GM18873 (cell line): ENCODE measurements at regions not wholly inside any gene's neighbourhood (a gene's known extent, or its start where the extent isn't known, plus 50 kb on each side); places are given as distances from the start of the nearest gene placed in this dataset.
A peak's percentile ranks its signal among the peaks of the same experiment; 100 is the strongest.

Experiments
- ATAC-seq: cut with Tn5 transposase; IDR thresholded peaks from one replicate; pipeline ENCODE4 v1.9.1; 2021; ENCODE audit warnings: mild to moderate bottlenecking, moderate library complexity, moderate number of reproducible peaks; ENCODE audit not compliant: unreplicated experiment, low FRiP score

GRCh38 chr3:18743761-18744160 lies 318.6 kb upstream of the SATB1 start:
- no peak for ATAC-seq

GRCh38 chr3:18740631-18741583 lies 315.8 kb upstream of the SATB1 start:
- peak; percentile 84 for ATAC-seq

DNA sequence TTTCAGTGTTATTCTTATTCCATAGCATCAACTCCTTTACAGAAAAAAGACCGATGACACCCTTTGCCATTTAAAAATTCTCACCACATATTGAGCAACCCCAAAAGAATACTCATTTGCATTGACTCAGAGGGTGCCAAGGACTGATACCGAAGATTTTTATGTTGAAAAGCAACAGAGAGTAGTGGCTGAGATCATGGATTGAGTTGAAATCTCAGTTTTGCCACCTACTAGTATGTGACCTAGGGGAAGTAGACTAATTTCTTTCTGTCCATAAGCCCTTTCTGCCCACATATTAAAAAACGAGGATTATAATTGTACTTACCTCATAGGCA lies 313.9 kb upstream of the SATB1 start:
- no peak for ATAC-seq

GRCh38 chr3:18738393-18739098 lies 313.4 kb upstream of the SATB1 start:
- no peak for ATAC-seq

- no peak for ATAC-seq
Observed at GRCh38 chr3:18735005-18735404, 309.9 kb upstream of the SATB1 start.

DNA sequence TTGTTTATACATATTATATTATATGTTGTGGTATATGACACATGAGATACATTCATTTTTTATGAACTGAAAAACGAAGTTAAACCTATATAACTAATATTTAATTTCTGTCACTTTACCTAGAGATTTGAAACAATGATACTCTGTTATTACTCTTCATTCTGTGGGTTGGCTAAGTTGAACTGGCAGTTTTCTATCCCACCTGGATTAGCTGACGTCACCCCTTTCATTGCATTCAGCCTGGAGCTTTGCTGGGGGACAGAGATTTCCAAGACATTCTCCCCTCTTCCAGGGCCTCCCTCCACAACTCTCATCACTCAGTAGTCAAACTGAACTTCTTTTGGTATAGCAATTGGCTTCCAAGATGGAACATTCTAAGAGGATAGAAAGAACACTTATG lies 309.2 kb upstream of the SATB1 start:
- ATAC-seq, result no peak

DNA sequence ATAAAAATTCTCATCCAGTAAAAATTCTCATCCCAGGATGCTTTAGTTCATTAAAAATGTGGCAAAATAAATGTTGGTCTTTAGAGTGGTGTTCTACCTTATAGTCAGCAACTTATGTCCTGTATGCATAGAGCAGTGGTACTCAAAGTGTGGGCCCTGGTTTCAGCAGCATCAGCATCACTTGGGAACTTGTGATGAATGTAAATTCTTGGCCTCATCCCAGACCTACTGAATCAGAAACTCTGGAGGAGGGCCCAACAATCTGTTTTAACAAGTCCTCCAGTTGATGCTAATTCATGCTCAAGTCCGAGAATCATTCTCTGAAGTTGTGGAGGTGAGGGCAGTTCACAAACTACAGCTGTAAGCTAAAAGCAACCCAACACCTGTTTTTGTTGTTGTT lies 307.3 kb upstream of the SATB1 start:
- no peak for ATAC-seq

DNA sequence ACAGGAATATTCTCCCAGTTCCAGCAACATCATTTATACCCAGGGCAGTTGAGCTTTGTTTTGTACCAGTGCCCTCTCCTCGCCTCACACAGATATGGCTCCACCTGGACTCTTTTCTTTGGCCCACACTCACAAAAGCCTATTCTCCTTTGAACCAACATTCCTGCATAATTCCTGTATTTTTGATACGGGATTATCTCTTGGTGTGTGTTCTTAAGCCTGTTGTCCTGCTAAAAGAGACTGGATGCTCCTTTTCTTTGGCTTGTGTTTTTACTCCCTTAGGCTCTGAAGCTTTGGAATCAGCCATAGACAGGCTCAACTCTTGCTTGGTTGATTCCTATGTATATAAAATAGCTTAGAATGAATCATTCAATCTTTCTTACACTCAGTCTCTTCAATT lies 305.4 kb upstream of the SATB1 start:
- ATAC-seq, result no peak

DNA sequence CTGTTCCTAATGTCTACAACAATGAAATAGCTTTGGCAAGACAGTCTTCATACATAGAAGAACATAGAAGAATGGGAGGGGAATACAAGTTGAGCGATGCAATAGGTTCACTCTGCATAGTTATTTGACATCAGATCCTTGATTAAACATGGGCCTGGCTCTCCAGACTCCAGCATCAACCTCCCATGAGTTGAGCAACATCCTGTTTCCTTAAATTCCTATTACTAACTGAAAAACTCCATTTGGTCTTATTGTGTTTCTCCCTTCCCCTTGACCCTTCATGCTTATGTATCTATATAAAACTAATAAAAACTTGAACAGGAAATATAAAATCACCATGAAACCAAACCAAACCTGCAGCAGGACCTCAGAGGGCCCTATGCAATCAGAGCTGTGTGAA lies 304.5 kb upstream of the SATB1 start:
- ATAC-seq, result no peak

DNA sequence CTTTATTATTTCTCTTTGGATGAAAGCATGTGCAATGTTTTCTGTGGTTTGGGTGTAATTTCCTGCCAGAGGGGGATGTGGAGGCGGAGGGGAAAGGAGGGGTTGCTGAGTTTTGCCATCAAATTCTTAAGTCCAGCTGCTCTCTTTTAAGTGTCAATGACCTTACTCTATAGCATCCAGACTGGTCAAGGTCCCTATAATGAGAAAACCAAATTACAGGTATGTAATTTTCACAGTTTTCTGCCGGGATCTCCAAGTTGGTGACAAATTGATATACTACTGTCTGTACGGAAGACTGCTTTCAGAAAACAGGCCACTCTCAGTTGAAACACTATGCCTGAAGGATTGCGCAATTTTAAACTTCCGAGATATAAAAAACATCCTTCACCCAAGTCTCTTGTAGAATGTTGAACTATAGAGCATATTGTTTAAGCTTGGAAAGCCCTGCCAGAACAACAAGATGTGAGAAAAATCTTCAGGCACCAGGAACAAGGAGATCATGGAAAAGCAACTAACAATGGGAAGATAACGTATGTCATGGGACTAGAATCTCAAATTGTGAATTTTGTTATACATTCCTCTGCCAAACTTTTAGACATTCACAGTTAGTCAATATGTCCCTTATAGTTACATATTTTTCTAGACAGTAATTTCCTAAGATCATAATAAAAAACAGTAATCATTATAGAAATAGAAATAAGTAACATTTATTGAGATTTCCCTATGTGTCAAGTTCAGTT lies 300.7 kb upstream of the SATB1 start:
- ATAC-seq, result no peak

GRCh38 chr3:18724456-18724855 lies 299.3 kb upstream of the SATB1 start:
- no peak for ATAC-seq

- no peak for ATAC-seq
Observed at GRCh38 chr3:18723206-18723810, 298.2 kb upstream of the SATB1 start.

- no peak for ATAC-seq
Observed at GRCh38 chr3:18720543-18720942, 295.4 kb upstream of the SATB1 start.

DNA sequence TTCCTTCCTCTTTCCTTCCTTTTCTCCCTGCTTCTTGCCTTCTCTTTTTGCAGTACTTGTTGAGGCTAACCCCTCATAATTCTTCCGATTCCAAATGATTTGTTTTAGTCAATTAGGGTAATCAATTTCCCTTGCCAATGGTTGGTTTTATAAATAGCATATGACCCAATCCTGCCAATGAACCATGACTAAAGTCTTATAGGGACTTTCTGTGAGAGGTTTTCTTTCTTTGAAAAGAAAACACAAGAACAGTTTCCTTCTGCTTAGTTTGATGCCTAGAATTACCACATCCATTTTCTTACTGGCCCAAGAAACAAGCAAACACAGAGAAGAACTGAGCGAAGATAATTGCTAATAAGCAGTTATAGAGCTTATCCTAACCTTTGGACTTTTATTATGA lies 292.5 kb upstream of the SATB1 start:
- no peak for ATAC-seq

DNA sequence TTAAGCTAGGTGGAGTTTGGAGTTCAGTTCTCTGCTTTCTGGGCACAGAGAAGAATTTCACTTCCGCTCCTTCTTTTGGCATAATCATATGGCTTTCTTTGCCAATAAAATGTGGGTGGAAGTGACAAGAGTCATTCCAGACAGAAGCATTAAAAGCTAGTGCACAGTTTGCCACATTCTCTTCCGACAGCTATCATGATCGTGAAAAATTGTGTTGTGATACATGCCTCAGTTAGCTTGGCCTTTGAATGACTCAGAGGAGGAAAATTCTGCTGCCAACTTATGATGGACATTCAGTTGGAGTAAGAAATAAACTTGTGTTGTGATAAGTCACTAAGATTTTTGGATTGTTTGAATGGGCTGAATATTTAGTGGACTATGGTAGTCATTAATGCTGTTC lies 291.7 kb upstream of the SATB1 start:
- no peak for ATAC-seq

DNA sequence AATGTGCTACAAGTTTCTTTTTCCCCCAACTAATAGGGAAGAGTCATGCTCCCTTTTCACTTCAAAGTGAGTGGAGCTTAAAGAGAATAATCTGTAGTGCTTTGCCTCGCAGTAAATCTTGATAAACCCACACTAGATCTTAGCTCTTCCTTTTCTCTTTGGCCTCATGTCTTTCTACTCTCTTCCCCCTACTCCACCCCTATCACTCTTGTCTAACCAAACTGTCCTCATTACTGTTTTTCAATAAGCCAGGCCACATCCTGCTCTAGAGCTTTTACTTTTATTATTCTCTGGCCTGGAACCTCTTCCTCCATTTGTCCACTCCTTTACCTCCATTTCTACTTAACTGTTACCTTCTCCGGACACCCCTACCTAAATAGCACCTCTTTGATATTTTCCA lies 291.0 kb upstream of the SATB1 start:
- ATAC-seq, result no peak

DNA sequence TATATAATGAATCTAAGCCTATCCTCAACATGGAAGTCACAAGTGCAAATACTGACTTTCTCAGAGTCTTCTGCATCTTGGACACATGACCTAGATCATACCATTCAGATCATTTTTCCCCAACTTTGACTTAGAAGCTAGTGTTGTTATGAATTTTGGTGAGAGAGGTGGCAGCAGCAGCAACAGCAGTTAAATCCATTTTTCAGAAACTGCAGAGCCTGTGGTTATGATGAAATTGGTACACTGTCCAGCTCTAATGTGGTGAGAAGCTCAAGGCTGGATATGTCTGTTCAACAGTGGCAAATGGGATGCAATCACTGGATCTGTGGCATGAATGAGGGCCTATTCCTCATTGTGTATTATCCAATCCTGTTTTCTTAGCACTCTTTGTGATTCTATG lies 290.1 kb upstream of the SATB1 start:
- ATAC-seq, result no peak

DNA sequence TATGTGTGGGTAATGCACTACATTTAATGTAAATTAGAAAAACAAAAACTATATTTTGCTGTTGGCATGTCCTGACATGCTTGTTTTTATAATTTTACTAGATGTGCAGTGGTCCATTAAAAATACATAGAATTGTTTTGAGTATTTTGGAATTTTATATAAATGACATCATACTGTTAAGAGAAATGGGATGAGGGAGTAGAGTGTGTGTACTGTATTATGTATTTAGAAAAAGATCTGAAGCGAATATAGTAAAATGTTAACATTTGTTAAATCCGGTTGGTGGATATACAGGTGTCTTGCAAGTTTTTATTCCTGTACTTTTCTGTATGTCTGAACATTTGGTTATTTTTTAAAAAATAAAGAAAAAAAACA lies 288.4 kb upstream of the SATB1 start:
- no peak for ATAC-seq

DNA sequence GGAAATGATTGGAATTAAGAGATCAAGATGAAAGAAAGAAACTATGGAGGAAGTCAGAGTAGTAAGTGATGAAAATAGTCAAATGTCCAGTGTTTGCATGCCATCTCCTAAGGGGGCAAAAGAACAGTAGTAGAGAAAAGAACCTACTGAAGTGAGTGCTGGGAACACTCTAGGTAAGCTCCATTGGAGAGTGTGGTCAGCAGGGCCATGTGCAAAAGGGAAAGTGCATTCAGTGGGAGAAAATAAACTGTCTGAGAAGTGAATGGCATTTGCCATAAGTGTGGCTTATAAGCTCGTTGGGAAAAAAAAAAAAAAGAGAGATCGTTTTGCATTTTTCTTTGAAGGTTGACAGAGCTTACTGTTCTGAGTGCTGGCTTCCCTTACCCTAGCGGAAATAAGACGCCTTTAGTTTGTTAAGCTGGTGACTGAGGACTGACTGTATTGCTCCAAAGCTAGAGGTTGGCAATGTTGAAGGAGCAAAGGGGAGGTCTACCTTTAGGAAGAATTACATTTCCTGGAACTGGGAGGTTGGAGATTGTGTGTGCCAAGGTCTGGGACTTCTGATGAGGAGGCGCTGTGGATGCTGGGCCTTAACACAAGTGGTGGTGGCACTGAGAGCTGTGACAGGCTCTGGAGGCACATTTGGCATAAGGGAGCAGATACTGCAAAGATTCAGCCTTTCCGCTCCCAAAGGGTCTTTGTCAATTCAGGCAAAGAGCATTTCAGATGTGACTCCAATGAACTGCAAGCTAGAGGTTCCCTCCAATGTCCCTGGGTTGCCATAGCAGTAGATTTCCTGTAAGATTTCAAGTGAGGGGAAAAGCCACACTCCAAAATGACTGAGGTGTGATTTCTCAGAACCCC lies 287.8 kb upstream of the SATB1 start:
- ATAC-seq, result no peak

- ATAC-seq, result no peak
Observed at GRCh38 chr3:18704326-18704725, 279.2 kb upstream of the SATB1 start.
